ENCODE measurements at regions not wholly inside any gene's neighbourhood (a gene's known extent, or its start where the extent isn't known, plus 50 kb on each side); places are given as distances from the start of the nearest gene placed in this dataset.

- DNase-seq (ENCODE audit: low read depth in 4 of 4, low spot score in 3 of 4): no peak
These were observed 243.4 kb upstream of the GADL1 start for GRCh38 chr3:31137718-31138465.

- DNase-seq (ENCODE audit: low read depth in 4 of 4, low spot score in 3 of 4): no peak
These were observed 246.0 kb upstream of the GADL1 start for GRCh38 chr3:31140470-31140869.

- DNase-seq (ENCODE audit: low read depth in 4 of 4, low spot score in 3 of 4): no peak
These were observed 247.7 kb upstream of the GADL1 start for GRCh38 chr3:31142139-31142538.

DNA sequence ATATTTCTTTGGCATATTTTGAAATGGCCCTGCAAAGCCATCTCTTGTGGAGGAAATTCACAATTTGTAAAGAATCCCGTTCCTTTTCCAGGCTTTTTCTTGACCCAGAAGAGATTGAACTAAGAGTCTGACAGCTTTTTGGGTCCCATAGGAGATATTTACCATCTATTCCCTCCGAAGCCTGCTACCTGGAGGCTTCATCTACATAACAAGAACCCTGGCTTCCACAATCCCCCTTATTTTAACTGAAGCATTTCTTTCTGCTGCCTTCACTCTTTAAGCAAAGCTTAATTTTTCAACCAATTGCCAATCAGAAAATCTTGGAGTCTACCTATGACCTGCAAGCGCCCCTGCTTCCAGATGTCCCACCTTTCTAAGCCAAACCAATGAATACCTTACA lies 248.1 kb upstream of the GADL1 start:
- no peak for DNase-seq (ENCODE audit: low read depth in 4 of 4, low spot score in 3 of 4)

- DNase-seq (ENCODE audit: low read depth in 4 of 4, low spot score in 3 of 4): no peak
These were observed 250.6 kb upstream of the GADL1 start for GRCh38 chr3:31145062-31145461.

DNA sequence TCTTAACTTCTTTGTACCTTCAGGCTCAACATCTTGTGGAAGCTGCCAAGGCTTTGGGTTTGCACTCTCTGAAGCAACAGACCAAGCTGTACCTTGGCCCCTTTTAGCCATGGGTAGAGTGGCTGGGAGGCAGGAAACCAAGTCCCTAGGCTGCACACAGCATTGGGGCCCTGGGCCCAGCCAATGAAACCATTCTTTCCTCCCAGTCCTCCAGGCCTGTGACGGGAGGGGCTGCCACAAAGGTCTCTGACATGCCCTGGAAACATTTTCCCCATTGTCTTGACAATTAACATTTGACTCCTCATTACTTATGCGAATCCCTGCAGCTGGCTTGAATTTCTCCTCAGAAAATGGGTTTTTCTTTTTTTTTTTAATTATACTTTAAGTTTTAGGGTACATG lies 253.1 kb upstream of the GADL1 start:
- DNase-seq (ENCODE audit: low read depth in 4 of 4, low spot score in 3 of 4): no peak

DNA sequence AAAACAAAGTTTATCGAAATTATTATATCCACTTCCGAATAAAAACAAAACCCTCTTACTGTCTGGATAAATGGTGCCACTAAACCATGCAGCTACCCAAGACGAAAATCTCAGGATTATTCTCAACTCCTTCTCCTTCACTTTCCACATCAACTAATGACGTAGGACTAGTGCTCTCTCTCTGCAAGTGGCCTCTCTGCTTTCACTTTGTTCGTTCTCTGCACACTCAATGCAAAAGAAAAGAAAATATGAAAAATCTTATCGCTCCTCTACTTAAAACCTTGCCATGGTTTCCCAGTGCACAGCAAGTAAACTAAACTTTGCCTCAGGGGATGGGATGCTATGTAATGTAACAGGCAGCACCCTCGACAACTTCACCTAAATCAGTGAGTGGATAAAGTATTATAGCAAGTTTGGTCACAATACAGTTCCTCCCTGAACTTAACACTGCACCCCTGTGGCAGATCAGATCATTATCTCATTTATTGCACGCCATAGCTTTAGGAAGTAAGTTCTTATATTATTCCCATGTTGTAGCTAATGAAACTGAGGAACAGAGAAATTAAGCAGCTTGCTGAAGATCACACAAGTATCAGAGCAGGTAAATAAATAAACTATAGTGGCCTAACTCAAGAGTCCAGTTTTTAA lies 262.7 kb upstream of the GADL1 start:
- DNase-seq (ENCODE audit: low read depth in 4 of 4, low spot score in 3 of 4): no peak

GRCh38 chr3:31157893-31158620 lies 263.6 kb upstream of the GADL1 start:
- DNase-seq (ENCODE audit: low read depth in 4 of 4, low spot score in 3 of 4): no peak

DNA sequence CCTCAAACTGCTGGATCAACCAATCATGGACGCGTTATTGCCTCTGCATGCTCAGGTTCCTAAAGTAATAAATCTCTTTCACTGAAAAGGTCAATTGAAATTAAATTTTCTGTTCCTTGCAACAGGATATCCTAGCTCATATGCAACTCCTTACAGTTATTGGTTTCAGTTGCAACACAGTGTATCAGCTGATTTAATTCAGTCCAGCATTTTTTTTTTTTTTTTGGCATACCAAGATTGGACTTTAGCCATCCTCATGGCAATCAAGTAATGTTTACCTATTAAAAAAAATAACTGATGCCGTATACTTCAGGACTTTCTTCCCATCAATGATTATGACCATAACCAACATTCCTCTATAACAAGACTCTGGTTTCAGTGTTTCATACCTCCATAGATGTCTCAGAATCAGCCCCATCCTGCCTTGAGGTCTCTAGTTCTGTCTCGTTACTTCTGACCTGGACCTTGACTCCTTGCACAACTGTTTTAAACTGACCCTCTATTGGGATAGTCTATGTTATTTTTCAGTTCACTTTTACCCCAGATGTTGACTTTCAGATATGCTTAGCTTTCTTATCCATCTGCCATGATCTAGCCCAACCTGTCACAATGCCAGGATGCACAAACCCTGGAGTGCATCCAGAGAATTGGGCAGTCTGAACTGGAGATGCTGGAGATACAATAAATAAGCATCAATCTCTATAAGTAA lies 265.0 kb upstream of the GADL1 start:
- no peak for DNase-seq (ENCODE audit: low read depth in 4 of 4, low spot score in 3 of 4)

DNA sequence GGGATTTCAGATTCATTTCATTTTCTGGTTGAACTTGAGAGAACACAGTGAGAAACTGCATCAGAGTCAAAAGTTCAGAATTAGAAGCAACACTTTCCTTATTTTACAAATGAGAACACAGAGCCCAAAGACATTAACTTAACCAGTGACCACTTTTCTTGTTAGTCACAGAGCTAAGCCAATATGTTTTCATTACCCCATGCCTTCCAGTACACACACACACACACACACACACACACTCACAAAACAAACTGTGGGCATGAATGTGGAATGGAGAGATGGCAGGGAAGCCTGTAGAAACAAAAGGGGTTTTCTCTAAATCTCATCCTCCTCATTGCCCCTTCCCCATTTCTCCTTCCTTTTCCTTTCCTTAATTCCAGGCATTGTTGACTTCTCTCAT lies 267.4 kb upstream of the GADL1 start:
- DNase-seq (ENCODE audit: low read depth in 4 of 4, low spot score in 3 of 4): no peak

GRCh38 chr3:31164381-31164780 lies 269.9 kb upstream of the GADL1 start:
- no peak for DNase-seq (ENCODE audit: low read depth in 4 of 4, low spot score in 3 of 4)

GRCh38 chr3:31165399-31165860 lies 271.0 kb upstream of the GADL1 start:
- DNase-seq (ENCODE audit: low read depth in 4 of 4, low spot score in 3 of 4): no peak

DNA sequence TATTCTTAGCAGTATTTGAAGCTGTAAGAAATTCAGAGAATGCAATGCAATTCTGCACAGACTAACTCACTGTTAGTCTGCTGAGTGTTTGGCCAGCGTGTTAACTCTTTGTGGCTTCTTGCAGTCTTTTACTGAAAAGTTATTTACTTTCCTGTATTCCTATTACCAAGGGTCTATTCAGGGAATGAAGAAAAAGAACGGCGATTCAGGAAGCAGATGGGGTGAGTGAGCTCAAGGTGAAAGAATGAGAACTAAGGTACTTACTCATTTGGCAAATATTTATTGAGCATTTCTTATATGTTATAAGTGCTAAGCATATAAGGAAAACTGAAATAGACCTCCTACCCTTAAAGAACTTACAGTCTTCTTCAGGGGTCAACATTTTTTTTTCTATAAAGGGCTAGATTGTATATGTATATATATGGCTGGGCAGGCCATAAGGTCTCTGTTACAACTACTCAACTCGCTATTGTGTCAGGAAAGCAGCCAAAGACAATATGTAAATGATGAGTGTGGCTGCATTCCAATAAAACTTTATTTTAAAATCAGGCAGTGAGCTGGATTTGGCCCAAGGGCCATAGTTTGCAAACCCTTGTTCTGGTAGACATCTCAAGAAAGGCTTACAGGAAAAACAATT lies 271.9 kb upstream of the GADL1 start:
- DNase-seq (ENCODE audit: low read depth in 4 of 4, low spot score in 3 of 4): peak in 1 of 4 donors; percentile 45

GRCh38 chr3:31167666-31168065 lies 273.2 kb upstream of the GADL1 start:
- DNase-seq (ENCODE audit: low read depth in 4 of 4, low spot score in 3 of 4): no peak

GRCh38 chr3:31170932-31171670 lies 276.6 kb upstream of the GADL1 start:
- DNase-seq (ENCODE audit: low read depth in 4 of 4, low spot score in 3 of 4): no peak

GRCh38 chr3:31172336-31172735 lies 277.9 kb upstream of the GADL1 start:
- no peak for DNase-seq (ENCODE audit: low read depth in 4 of 4, low spot score in 3 of 4)

DNA sequence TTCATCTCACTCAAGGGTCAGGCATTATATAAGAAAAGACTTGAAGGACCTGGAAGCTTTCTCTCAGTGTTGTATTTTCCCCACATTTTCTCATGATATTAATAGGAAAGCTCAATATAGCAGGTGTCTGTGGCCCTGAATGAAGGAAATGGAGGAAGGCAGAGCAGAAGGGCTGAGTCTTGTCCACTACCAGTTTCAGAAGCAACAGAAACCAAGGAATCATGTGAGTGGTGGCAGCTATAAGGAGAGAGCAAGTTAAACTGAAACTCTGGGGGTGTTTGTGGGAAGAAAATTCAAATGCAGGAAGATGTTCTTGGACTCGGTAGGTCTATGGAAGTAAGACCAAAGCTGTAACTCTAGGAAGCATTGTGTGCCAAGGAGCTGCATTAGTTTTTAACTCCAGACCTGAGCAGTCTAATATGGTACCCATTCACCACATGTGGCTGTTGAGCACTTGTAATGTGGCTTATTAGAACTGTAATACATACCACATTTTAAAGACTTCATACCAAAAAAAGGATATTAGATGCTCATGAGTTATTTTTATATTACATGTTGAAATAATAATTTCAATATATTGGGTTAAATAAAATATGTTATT lies 278.8 kb upstream of the GADL1 start:
- DNase-seq (ENCODE audit: low read depth in 4 of 4, low spot score in 3 of 4): no peak

DNA sequence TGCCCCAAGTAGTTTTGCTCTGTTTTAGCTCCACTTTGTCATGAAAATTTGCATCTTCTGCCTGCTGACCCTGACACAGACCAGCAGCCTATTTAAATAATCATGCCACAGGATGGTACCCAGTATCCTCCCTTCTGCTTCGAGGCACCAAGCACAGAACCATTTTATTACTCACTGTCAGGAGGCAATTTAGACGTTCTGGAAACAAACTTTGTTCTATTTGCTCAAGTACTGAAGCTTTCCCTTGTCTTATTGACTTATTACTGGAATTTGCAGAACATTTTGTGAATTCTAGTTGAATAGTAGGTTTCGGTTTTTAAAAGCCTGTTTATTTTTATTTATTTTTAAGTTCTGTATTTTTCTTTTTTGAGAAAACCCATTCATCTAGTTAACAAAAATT lies 279.6 kb upstream of the GADL1 start:
- no peak for DNase-seq (ENCODE audit: low read depth in 4 of 4, low spot score in 3 of 4)

GRCh38 chr3:31176045-31176444 lies 281.6 kb upstream of the GADL1 start:
- DNase-seq (ENCODE audit: low read depth in 4 of 4, low spot score in 3 of 4): no peak

DNA sequence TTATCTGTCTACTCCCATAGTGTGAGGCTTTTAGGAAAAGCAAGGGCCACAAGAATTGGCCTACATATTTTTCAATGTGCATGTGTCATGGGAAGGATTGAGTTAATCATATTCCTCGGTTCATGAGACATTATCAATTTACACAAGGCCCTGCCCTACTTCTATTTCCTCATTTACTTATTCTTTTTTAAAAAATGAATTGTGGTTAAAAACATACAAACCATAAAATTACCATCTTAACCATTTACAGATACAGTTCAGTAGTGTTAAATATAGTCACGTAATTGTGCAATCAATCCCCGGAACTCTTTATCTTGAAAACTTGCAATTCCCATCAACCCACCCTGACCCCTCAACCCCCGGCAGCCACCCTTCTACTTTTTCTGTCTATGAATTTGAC lies 284.0 kb upstream of the GADL1 start:
- DNase-seq (ENCODE audit: low read depth in 4 of 4, low spot score in 3 of 4): no peak

All from left renal pelvis (tissue), 4 donors.